Osteoblast (primary cell): ENCODE measurements at regions not wholly inside any gene's neighbourhood (a gene's known extent, or its start where the extent isn't known, plus 50 kb on each side); places are given as distances from the start of the nearest gene placed in this dataset.

Experiments used
- DNase-seq: peaks from one replicate; pipeline ENCODE4 v3.0.0; 2011; ENCODE audit warnings: low spot score, mixed read lengths; ENCODE audit not compliant: insufficient read length; ENCODE audit errors: missing footprints
- H2AFZ ChIP-seq: 2 replicates; pipeline ENCODE4 v1.6.0; 2011; ENCODE audit warnings: mild to moderate bottlenecking, low read length
- H3K27ac ChIP-seq: 2 replicates; pipeline ENCODE4 v1.5.1; 2011; ENCODE audit warnings: mild to moderate bottlenecking, low read depth, low read length, moderate library complexity
- H3K27me3 ChIP-seq: 2 replicates; pipeline ENCODE4 v1.6.0; 2012; ENCODE audit warnings: mild to moderate bottlenecking, control low read depth, inconsistent platforms, low read length, moderate library complexity; ENCODE audit not compliant: insufficient read depth
- H3K36me3 ChIP-seq: 2 replicates; pipeline ENCODE4 v1.5.1; 2011; ENCODE audit warnings: mild to moderate bottlenecking, low read length, control low read depth, moderate library complexity; ENCODE audit not compliant: insufficient read depth
- H3K4me1 ChIP-seq: 2 replicates; pipeline ENCODE4 v1.5.1; 2011; ENCODE audit warnings: mild to moderate bottlenecking, low read length, control low read depth, moderate library complexity; ENCODE audit not compliant: insufficient read depth
- H3K4me2 ChIP-seq: 2 replicates; pipeline ENCODE4 v1.6.0; 2011; ENCODE audit warnings: mild to moderate bottlenecking, low read length; ENCODE audit not compliant: insufficient read depth
- H3K4me3 ChIP-seq: fragments of 200-600 bp; sonication (generic); 3 replicates; pipeline ENCODE4 v1.5.1; 2012; ENCODE audit warnings: mild to moderate bottlenecking, low read length, inconsistent platforms; ENCODE audit not compliant: insufficient read depth
- H3K79me2 ChIP-seq: 2 replicates; pipeline ENCODE4 v1.6.0; 2012; ENCODE audit warnings: mild to moderate bottlenecking, low read length, control low read depth, inconsistent platforms; ENCODE audit not compliant: insufficient read depth
- H3K9me3 ChIP-seq: 2 replicates; pipeline ENCODE4 v1.5.1; 2011; ENCODE audit warnings: low read depth, low read length, control low read depth
- H4K20me1 ChIP-seq: 2 replicates; pipeline ENCODE4 v1.6.0; 2012; ENCODE audit warnings: mild to moderate bottlenecking, low read length, control low read depth; ENCODE audit not compliant: insufficient read depth
- TF ChIP-seq, protein P1 (sequence below): IDR thresholded peaks from 2 replicates; pipeline ENCODE4 v1.5.1; 2011; ENCODE audit warnings: mild to moderate bottlenecking, low read depth, low read length, moderate library complexity; ENCODE audit errors: extremely low read depth

DNA sequence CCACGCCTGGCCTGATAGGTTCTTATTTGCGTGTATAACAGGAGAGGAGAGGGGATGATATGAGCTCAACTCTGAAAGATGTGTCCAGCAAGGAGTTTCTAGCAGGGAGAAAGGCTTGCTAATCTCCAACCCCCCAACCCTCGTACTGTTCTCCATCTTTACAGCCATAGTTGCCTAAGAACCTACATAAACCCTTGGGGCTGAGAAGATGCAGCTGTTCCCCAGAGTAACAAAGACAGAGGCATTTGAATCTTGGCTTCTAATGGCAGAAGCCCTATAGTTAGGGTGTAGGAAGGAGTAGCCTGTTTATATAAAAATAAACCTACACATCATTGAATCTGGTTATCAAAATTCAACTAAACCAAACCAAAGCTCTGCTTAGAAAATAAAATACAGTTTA, 631.4 kb upstream of the SLC35B3 start:
- Histone ChIP-seq H3K4me1 (no peaks in the 10 kb centered on the region), H2AFZ (no peak overlapping the region), H3K36me3 (no peaks in the 10 kb centered on the region), H3K27ac (no peak overlapping the region), H3K9me3 (peaks cover 2% of the 10 kb centered on the region), H3K4me3 (no peak overlapping the region), H4K20me1 (no peaks in the 10 kb centered on the region), H3K4me2 (no peak overlapping the region), H3K79me2 (no peaks in the 10 kb centered on the region), H3K27me3 (no peaks in the 10 kb centered on the region)
- DNase-seq: no peak
- TF ChIP-seq, protein P1, sequence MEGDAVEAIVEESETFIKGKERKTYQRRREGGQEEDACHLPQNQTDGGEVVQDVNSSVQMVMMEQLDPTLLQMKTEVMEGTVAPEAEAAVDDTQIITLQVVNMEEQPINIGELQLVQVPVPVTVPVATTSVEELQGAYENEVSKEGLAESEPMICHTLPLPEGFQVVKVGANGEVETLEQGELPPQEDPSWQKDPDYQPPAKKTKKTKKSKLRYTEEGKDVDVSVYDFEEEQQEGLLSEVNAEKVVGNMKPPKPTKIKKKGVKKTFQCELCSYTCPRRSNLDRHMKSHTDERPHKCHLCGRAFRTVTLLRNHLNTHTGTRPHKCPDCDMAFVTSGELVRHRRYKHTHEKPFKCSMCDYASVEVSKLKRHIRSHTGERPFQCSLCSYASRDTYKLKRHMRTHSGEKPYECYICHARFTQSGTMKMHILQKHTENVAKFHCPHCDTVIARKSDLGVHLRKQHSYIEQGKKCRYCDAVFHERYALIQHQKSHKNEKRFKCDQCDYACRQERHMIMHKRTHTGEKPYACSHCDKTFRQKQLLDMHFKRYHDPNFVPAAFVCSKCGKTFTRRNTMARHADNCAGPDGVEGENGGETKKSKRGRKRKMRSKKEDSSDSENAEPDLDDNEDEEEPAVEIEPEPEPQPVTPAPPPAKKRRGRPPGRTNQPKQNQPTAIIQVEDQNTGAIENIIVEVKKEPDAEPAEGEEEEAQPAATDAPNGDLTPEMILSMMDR: no peak

DNA sequence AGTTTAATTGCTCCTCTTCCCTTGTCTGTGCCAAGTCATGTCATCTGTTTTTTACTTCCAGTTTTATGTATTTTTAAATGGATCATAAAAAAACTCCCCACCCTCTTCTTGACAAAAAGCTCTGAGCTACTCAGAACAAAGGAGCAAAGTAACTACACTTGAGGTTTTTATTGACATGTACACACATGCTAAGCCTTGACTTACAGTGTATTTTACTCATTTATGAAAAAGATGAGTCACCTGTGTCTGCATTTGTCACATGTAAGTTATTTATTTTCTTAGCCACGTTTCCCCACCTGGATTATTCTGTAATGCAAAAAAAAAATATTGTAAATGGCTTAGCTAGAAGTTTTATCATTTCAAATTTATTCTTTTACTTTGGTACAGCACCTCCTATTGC, 628.8 kb upstream of the SLC35B3 start:
- no peak for DNase-seq

DNA sequence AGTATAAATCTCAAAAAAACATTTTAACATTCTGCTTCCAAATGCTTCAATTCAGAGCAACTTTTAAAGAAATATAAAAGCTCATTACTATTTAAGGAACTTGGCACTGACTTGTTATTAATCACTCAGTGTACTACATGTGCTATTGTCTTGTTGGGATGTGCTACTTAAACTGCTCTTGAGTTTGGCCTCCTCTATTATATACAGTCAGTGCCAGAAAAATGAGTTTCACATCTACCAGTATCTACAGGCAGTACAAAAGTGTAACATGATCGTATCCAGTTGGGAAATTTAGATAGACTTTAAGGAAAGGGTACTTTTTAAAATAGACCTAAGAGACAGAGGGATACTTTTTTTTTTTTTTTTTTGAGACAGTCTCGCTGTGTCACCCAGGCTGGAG, 627.3 kb upstream of the SLC35B3 start:
- H3K4me1 ChIP-seq: no peaks in the 10 kb centered on the region
- no peaks in the 10 kb centered on the region for H4K20me1 ChIP-seq
- DNase-seq: no peak
- no peak overlapping the region for H2AFZ ChIP-seq
- peaks cover 2% of the 10 kb centered on the region for H3K9me3 ChIP-seq
- H3K79me2 ChIP-seq: no peaks in the 10 kb centered on the region
- H3K27ac ChIP-seq: no peak overlapping the region
- TF ChIP-seq, protein P1: no peak
- H3K27me3 ChIP-seq: no peaks in the 10 kb centered on the region
- H3K4me2 ChIP-seq: no peak overlapping the region
- H3K4me3 ChIP-seq: no peak overlapping the region
- H3K36me3 ChIP-seq: no peaks in the 10 kb centered on the region

More for the DNA sequence above, 628.8 kb upstream of the SLC35B3 start:
- Histone ChIP-seq H3K4me2 (no peak overlapping the region), H3K27ac (no peak overlapping the region), H3K4me1 (no peaks in the 10 kb centered on the region), H4K20me1 (no peaks in the 10 kb centered on the region), H3K9me3 (peaks cover 2% of the 10 kb centered on the region), H3K79me2 (no peaks in the 10 kb centered on the region), H3K27me3 (no peaks in the 10 kb centered on the region), H3K4me3 (no peak overlapping the region), H2AFZ (no peak overlapping the region), H3K36me3 (no peaks in the 10 kb centered on the region)
- TF ChIP-seq, protein P1: no peak

DNA sequence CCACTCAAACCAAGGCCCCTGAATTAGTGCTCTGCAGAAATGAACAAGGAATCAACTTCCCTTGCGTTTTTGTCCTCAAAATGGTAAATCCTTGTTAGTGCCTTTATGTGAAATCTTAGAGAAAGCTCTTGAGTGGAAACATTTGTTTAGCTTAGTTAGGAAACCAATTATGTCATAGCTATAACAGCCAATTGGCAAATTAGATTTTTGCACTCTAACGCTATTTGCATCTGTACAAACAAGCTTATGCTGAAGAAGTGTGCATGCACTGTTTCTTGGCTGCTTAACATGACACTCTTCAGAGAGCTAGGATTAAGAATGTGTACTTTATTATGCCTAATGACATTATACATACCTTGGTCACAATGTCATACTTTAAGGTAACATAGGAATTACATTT, 622.6 kb upstream of the SLC35B3 start:
- no peaks in the 10 kb centered on the region for H3K4me1 ChIP-seq
- H3K9me3 ChIP-seq: no peaks in the 10 kb centered on the region
- H3K4me2 ChIP-seq: no peak overlapping the region

More for the DNA sequence above, 622.6 kb upstream of the SLC35B3 start:
- no peaks in the 10 kb centered on the region for H3K27me3 ChIP-seq
- no peaks in the 10 kb centered on the region for H3K79me2 ChIP-seq
- no peaks in the 10 kb centered on the region for H3K36me3 ChIP-seq
- TF ChIP-seq, protein P1: no peak
- DNase-seq: no peak
- no peak overlapping the region for H3K4me3 ChIP-seq
- no peak overlapping the region for H3K27ac ChIP-seq
- no peak overlapping the region for H2AFZ ChIP-seq
- no peaks in the 10 kb centered on the region for H4K20me1 ChIP-seq
